CD4-positive, alpha-beta T cell (primary cell): ENCODE measurements at regions not wholly inside any gene's neighbourhood (a gene's known extent, or its start where the extent isn't known, plus 50 kb on each side); places are given as distances from the start of the nearest gene placed in this dataset.
A peak's percentile ranks its signal among the peaks of the same experiment; 100 is the strongest.

Experiments used
- ATAC-seq: fragments of 200-7000 bp; cut with Tn5 transposase; one replicate; pipeline ENCODE4 v1.10.0; 2022; ENCODE audit warnings: mild to moderate bottlenecking; ENCODE audit not compliant: poor library complexity
- CTCF ChIA-PET: fragments of 350-600 bp; sonication (Branson Sonifier 250); formaldehyde crosslinking; loops from one replicate; lab custom pipeline; 2021; ENCODE audit warnings: antibody characterized with exemption, inconsistent platforms; lab: Charles Lee
- POLR2A ChIA-PET: fragments of 350-600 bp; sonication (Branson Sonifier 250); formaldehyde crosslinking; loops from one replicate; lab custom pipeline; 2021; ENCODE audit warnings: antibody characterized with exemption, inconsistent platforms; lab: Charles Lee
- DNase-seq, 14 experiments: peaks; one replicate each; pipeline ENCODE4 v3.0.0-alpha.2; 2013 to 2020; ENCODE audit warnings: mixed read lengths in 2 of 14
- H3K27ac ChIP-seq, 2 donors: one replicate each; pipeline versions ENCODE4 v1.5.1 to v1.7.0; 2013; ENCODE audit warnings: low read length in 2 of 2, low read depth in 1 of 2, mild to moderate bottlenecking in 1 of 2
- H3K27me3 ChIP-seq, 2 experiments: 1 replicate in 1 of 2; 2 replicates in 1 of 2; pipeline versions ENCODE4 v1.6.1 to v1.7.0; 2013; ENCODE audit warnings: low read length in 2 of 2, control low read depth in 1 of 2, mild to moderate bottlenecking in 1 of 2, moderate library complexity in 1 of 2; ENCODE audit not compliant: insufficient read depth in 2 of 2, control insufficient read depth in 1 of 2
- H3K36me3 ChIP-seq: one replicate; pipeline ENCODE4 v1.6.1; 2013; ENCODE audit warnings: low read length, control low read depth; ENCODE audit not compliant: insufficient read depth
- H3K4me1 ChIP-seq: one replicate; pipeline ENCODE4 v1.6.1; 2013; ENCODE audit warnings: low read length, control low read depth; ENCODE audit not compliant: insufficient read depth
- H3K4me3 ChIP-seq: one replicate; pipeline ENCODE4 v1.5.1; 2013; ENCODE audit warnings: mild to moderate bottlenecking, low read length, moderate library complexity
- H3K9me3 ChIP-seq, 2 experiments: 1 replicate in 1 of 2; 2 replicates in 1 of 2; pipeline versions ENCODE4 v1.6.1 to v1.7.0; 2013; ENCODE audit warnings: low read length in 2 of 2, mild to moderate bottlenecking in 2 of 2, control low read depth in 1 of 2, moderate library complexity in 1 of 2; ENCODE audit not compliant: control insufficient read depth in 1 of 2, insufficient read depth in 1 of 2
- H3K27ac Mint-ChIP-seq: one replicate; pipeline ENCODE4 v1.8.0; 2020; ENCODE audit warnings: mixed read lengths
- H3K27me3 Mint-ChIP-seq: one replicate; pipeline ENCODE4 v1.8.0; 2021; ENCODE audit warnings: mixed read lengths
- H3K36me3 Mint-ChIP-seq: one replicate; pipeline ENCODE4 v1.8.0; 2021; ENCODE audit warnings: low read depth, mixed read lengths
- H3K4me1 Mint-ChIP-seq: one replicate; pipeline ENCODE4 v1.8.0; 2021; ENCODE audit warnings: low read depth, mixed read lengths
- H3K4me3 Mint-ChIP-seq: one replicate; pipeline ENCODE4 v1.8.0; 2020; ENCODE audit warnings: mild to moderate bottlenecking, mixed read lengths
- H3K9me3 Mint-ChIP-seq: one replicate; pipeline ENCODE4 v1.8.0; 2020; ENCODE audit warnings: mixed read lengths
- intact Hi-C, 2 experiments: fragments of 100-400 bp; cut with DNase I in 1 of 2; cut with micrococcal nuclease in 1 of 2; formaldehyde crosslinking; loops; one replicate each; pipeline versions ENCODE4 v1.15.1 to v1.9.0; 2023 to 2025; cut with DNase I, micrococcal nuclease
- TF ChIP-seq, protein P1 (sequence below): fragments of 200-600 bp; IDR thresholded peaks from one replicate; pipeline ENCODE4 v1.8.0; 2022; ENCODE audit warnings: antibody characterized with exemption, mild to moderate bottlenecking

DNA sequence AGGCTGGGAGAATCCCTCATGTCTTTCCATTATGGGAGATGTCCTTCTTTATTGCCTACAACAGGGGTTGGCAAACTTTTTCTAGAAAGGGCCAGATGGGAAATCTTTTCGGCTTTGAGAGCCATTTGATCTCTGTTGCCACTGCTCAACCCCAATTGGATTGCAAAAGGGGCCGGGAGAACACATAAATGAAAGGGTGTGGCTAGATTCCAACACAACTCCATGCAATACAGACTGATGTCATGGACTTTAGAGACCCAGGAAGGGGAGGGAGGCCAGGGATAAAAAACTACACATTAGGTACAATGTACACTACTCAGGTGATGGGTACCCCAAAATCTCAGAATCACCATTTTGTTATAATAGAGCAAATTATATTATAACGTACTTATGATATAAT is 97.6 kb upstream of the SIM2 start:
- no peaks in the 10 kb centered on the region for H3K36me3 ChIP-seq
- peaks cover 0 to 5% of the 10 kb centered on the region in 2 experiments for H3K9me3 ChIP-seq
- H3K36me3 Mint-ChIP-seq = no peaks in the 10 kb centered on the region
- ChIA-PET CTCF (no interaction called here), POLR2A (no interaction called here)
- H3K4me3 Mint-ChIP-seq = no peak overlapping the region
- DNase-seq = no peak
- TF ChIP-seq, protein P1, sequence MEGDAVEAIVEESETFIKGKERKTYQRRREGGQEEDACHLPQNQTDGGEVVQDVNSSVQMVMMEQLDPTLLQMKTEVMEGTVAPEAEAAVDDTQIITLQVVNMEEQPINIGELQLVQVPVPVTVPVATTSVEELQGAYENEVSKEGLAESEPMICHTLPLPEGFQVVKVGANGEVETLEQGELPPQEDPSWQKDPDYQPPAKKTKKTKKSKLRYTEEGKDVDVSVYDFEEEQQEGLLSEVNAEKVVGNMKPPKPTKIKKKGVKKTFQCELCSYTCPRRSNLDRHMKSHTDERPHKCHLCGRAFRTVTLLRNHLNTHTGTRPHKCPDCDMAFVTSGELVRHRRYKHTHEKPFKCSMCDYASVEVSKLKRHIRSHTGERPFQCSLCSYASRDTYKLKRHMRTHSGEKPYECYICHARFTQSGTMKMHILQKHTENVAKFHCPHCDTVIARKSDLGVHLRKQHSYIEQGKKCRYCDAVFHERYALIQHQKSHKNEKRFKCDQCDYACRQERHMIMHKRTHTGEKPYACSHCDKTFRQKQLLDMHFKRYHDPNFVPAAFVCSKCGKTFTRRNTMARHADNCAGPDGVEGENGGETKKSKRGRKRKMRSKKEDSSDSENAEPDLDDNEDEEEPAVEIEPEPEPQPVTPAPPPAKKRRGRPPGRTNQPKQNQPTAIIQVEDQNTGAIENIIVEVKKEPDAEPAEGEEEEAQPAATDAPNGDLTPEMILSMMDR = no peak
- no peak overlapping the region for H3K4me3 ChIP-seq
- H3K9me3 Mint-ChIP-seq = peaks cover 2% of the 10 kb centered on the region
- no peak overlapping the region for H3K27ac ChIP-seq
- H3K27ac Mint-ChIP-seq = peak overlapping the region; percentile 83
- peaks cover 42% of the 10 kb centered on the region for H3K4me1 Mint-ChIP-seq
- no peak for ATAC-seq
- H3K4me1 ChIP-seq = peaks cover 12% of the 10 kb centered on the region
- H3K27me3 Mint-ChIP-seq = peaks cover under 1% of the 10 kb centered on the region
- H3K27me3 ChIP-seq = no peaks in the 10 kb centered on the region
- intact Hi-C loops = no loop called here

DNA sequence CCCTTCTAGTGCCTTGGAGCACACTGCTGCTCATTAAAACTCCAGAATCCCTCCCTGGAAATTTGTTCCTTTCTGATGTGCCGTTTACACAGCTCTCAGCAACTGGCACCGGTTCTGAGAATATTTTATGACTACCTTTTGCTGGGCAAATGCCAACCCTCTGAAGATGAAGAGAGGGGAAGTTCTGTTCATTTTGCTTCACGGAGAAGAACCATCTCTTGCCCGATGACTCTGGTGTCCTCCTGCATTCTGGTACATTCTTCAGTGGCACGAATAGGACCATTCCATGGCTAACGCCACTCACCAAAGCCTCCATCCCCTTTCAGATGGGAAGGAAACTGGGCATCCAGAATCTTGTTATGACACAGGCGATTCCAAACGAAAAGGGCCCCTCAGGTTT is 96.2 kb upstream of the SIM2 start:
- H3K27ac Mint-ChIP-seq = peak overlapping the region; percentile 83
- Histone ChIP-seq H3K36me3 (no peaks in the 10 kb centered on the region), H3K4me1 (peaks cover 12% of the 10 kb centered on the region), H3K27me3 (no peaks in the 10 kb centered on the region), H3K27ac (peak overlapping the region; percentile 54 to 60), H3K9me3 (peaks cover 0 to 9% of the 10 kb centered on the region in 2 experiments), H3K4me3 (no peak overlapping the region)
- peaks cover 39% of the 10 kb centered on the region for H3K4me1 Mint-ChIP-seq
- H3K9me3 Mint-ChIP-seq = peaks cover 2% of the 10 kb centered on the region
- H3K4me3 Mint-ChIP-seq = peak overlapping the region; percentile 52
- TF ChIP-seq, protein P1 = no peak
- peak in 3 of 14 experiments; percentile 20 to 32 (median 22) for DNase-seq
- H3K36me3 Mint-ChIP-seq = no peaks in the 10 kb centered on the region
- ChIA-PET POLR2A (interaction anchor here (1.1 kb wide), 1 partner anchor 961 kb away, joined by 5 read pairs; no protein-coding TSS in a partner anchor), CTCF (no interaction called here)
- H3K27me3 Mint-ChIP-seq = no peaks in the 10 kb centered on the region
- peak; percentile 15 for ATAC-seq
- intact Hi-C loops = no loop called here

DNA sequence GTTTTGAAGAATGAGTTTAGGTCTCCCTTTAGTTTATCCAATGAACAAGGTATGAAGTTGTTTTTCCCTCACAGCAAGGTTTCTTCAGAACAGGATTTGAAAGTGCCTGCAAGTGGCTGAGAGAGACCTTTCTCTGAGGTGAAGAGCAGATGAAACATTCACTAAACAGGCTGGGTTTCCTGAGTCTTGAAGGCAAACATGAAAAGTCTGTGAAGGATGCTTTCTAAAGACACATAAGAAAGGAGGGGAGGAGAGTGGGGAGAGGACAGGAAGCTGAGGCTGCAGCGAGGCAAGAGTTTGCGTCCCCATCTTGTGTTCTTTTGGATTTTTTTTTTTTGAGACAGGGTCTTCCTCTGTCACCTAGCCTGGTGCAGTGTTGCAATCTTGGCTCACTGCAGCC is 95.7 kb upstream of the SIM2 start:
- peak overlapping the region; percentile 83 for H3K27ac Mint-ChIP-seq
- peaks cover 2% of the 10 kb centered on the region for H3K9me3 Mint-ChIP-seq
- Histone ChIP-seq H3K4me1 (peaks cover 12% of the 10 kb centered on the region), H3K36me3 (no peaks in the 10 kb centered on the region), H3K4me3 (no peak overlapping the region), H3K27me3 (no peaks in the 10 kb centered on the region), H3K27ac (no peak overlapping the region), H3K9me3 (peaks cover 0 to 9% of the 10 kb centered on the region in 2 experiments)
- TF ChIP-seq, protein P1 = no peak
- DNase-seq (peak in 7 of 14 experiments; percentile 4 to 60 (median 27)), ATAC-seq (peak; percentile 94)
- H3K36me3 Mint-ChIP-seq = no peaks in the 10 kb centered on the region
- no peaks in the 10 kb centered on the region for H3K27me3 Mint-ChIP-seq
- CTCF ChIA-PET = no interaction called here
- intact Hi-C loops = no loop called here
- H3K4me1 Mint-ChIP-seq = peaks cover 39% of the 10 kb centered on the region
- POLR2A ChIA-PET = interaction anchor here (1.1 kb wide), 1 partner anchor 961 kb away, joined by 5 read pairs; no protein-coding TSS in a partner anchor
- peak overlapping the region; percentile 52 for H3K4me3 Mint-ChIP-seq
